ENCODE measurements at regions not wholly inside any gene's neighbourhood (a gene's known extent, or its start where the extent isn't known, plus 50 kb on each side); places are given as distances from the start of the nearest gene placed in this dataset.
"Not testable (repeated sequence)": the region's sequence is repeated elsewhere in the genome, so short reads cannot be mapped to it uniquely, and the experiment has no call there.

DNA sequence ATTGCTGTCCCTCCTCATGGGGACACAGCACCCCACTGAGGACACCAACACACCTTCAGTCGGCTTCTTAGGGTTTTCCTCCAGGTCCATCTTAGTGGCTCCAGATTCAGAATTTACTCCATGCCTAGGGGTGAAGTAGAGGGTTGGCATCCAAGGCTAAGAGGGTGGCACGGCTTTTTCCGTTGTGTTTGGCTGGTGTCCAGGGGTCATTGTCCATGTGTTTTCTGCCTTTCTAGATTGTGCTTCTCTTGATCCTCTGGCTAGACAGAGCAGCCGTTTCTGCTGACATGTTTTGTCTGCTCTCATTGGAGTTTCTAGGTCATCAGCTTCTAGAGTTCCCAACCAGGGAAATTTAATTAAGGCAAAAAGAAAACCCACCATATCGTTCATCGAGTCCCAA lies 291.6 kb upstream of the CELF2 start:
- Histone ChIP-seq H3K4me3 (ENCODE audit: low read depth, low read length, poor library complexity, severe bottlenecking) (no peak overlapping the region), H3K79me2 (ENCODE audit: insufficient read depth, low read length) (no peaks in the 10 kb centered on the region), H2AFZ (ENCODE audit: low read length) (no peak overlapping the region), H4K20me1 (ENCODE audit: insufficient read depth, low read length) (no peaks in the 10 kb centered on the region), H3K9me2 (ENCODE audit: low read depth, low read length) (no peaks in the 10 kb centered on the region), H3K27ac (ENCODE audit: low read depth, low read length, poor library complexity, severe bottlenecking) (no peak overlapping the region), H3F3A (ENCODE audit: insufficient read depth, low read length) (no peaks in the 10 kb centered on the region), H3K9me3 (ENCODE audit: low read length) (no peaks in the 10 kb centered on the region), H3K36me3 (ENCODE audit: insufficient read depth, low read length) (no peaks in the 10 kb centered on the region), H3K4me1 (ENCODE audit: insufficient read depth, low read length, severe bottlenecking) (no peaks in the 10 kb centered on the region), H3K4me2 (ENCODE audit: low read length) (no peak overlapping the region), H3K27me3 (ENCODE audit: insufficient read depth, low read length) (no peaks in the 10 kb centered on the region), H3K9ac (ENCODE audit: low read length) (no peak overlapping the region)
- no peak for TF ChIP-seq CTCF (IDR thresholded peaks at IDR 0.05; ENCODE audit: low read length)
- TF ChIP-seq EZH2 (IDR thresholded peaks at IDR 0.05; ENCODE audit: borderline replicate concordance, low read length): no peak

GRCh38 chr10:10727411-10727810 lies 290.3 kb upstream of the CELF2 start:
- not testable (repeated sequence) for H3K27ac ChIP-seq (ENCODE audit: low read depth, low read length, poor library complexity, severe bottlenecking); H3K9me3 ChIP-seq (ENCODE audit: low read length); H3K9me2 ChIP-seq (ENCODE audit: low read depth, low read length); H2AFZ ChIP-seq (ENCODE audit: low read length); H3K4me3 ChIP-seq (ENCODE audit: low read depth, low read length, poor library complexity, severe bottlenecking); H4K20me1 ChIP-seq (ENCODE audit: insufficient read depth, low read length); H3K4me2 ChIP-seq (ENCODE audit: low read length); H3K27me3 ChIP-seq (ENCODE audit: insufficient read depth, low read length); H3F3A ChIP-seq (ENCODE audit: insufficient read depth, low read length); H3K4me1 ChIP-seq (ENCODE audit: insufficient read depth, low read length, severe bottlenecking); H3K9ac ChIP-seq (ENCODE audit: low read length); H3K36me3 ChIP-seq (ENCODE audit: insufficient read depth, low read length); H3K79me2 ChIP-seq (ENCODE audit: insufficient read depth, low read length)

DNA sequence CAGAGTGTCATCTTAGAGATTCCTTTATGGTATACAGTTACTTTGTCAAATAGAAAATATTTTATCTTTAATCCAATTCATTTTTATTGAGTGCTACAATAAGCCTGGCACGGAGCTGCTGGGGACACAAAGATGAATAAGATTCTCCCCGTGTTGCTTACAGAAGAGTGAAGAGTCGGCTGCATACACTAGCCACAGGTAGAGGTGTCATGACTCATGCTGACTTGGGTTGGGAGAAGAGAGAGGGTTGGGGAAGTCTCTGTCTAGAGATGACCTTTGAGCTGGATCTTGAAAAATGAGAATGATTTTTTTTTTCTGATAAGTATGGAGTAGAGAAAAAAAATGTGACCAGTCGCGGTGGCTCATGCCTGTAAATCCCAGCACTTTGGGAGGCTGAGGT lies 289.9 kb upstream of the CELF2 start:
- TF ChIP-seq CTCF (IDR thresholded peaks at IDR 0.05; ENCODE audit: low read length) (no peak), EZH2 (IDR thresholded peaks at IDR 0.05; ENCODE audit: borderline replicate concordance, low read length) (no peak)
- Histone ChIP-seq H3K9me3 (ENCODE audit: low read length) (no peaks in the 10 kb centered on the region), H3K36me3 (ENCODE audit: insufficient read depth, low read length) (no peaks in the 10 kb centered on the region), H3K9ac (ENCODE audit: low read length) (no peak overlapping the region), H3K27me3 (ENCODE audit: insufficient read depth, low read length) (no peaks in the 10 kb centered on the region), H3K9me2 (ENCODE audit: low read depth, low read length) (no peaks in the 10 kb centered on the region), H3K4me1 (ENCODE audit: insufficient read depth, low read length, severe bottlenecking) (no peaks in the 10 kb centered on the region), H3F3A (ENCODE audit: insufficient read depth, low read length) (no peaks in the 10 kb centered on the region), H3K79me2 (ENCODE audit: insufficient read depth, low read length) (no peaks in the 10 kb centered on the region), H3K4me3 (ENCODE audit: low read depth, low read length, poor library complexity, severe bottlenecking) (no peak overlapping the region), H2AFZ (ENCODE audit: low read length) (no peak overlapping the region), H4K20me1 (ENCODE audit: insufficient read depth, low read length) (no peaks in the 10 kb centered on the region), H3K4me2 (ENCODE audit: low read length) (no peak overlapping the region), H3K27ac (ENCODE audit: low read depth, low read length, poor library complexity, severe bottlenecking) (no peak overlapping the region)

DNA sequence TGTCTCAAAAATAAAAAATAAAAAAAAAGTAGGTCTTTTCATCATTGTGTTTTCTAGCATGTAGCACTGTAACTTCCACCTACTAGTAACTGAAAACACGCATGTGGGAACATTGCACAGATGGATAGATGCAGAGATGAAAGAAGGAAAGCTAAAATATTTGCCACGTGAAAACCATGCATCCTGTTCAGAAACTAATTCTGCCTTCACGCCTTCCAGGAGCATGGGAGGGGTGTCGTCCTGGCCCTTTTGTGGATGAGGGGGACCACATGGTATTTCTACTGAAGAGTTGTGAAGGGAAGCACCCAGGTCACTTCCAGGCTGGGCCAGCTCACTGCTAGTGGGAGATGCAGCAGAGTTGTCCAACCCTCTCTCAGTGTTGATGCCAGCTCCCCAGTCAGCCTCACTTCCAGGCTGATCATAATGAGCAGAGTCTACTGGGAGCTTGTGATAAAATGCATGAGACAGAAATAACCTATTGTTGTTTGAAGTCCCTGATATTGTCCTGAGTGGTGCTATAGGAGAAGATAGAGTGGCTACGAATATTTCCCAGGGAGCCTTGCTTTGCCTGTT lies 287.1 kb upstream of the CELF2 start:
- H3K4me3 ChIP-seq (ENCODE audit: low read depth, low read length, poor library complexity, severe bottlenecking): no peak overlapping the region
- H3K9me3 ChIP-seq (ENCODE audit: low read length): no peaks in the 10 kb centered on the region
- no peak for TF ChIP-seq CTCF (IDR thresholded peaks at IDR 0.05; ENCODE audit: low read length)
- TF ChIP-seq EZH2 (IDR thresholded peaks at IDR 0.05; ENCODE audit: borderline replicate concordance, low read length): no peak
- no peak overlapping the region for H3K4me2 ChIP-seq (ENCODE audit: low read length)
- H3K27ac ChIP-seq (ENCODE audit: low read depth, low read length, poor library complexity, severe bottlenecking): no peak overlapping the region
- no peaks in the 10 kb centered on the region for H3F3A ChIP-seq (ENCODE audit: insufficient read depth, low read length)
- H3K27me3 ChIP-seq (ENCODE audit: insufficient read depth, low read length): no peaks in the 10 kb centered on the region
- H2AFZ ChIP-seq (ENCODE audit: low read length): no peak overlapping the region
- H4K20me1 ChIP-seq (ENCODE audit: insufficient read depth, low read length): no peaks in the 10 kb centered on the region
- no peaks in the 10 kb centered on the region for H3K79me2 ChIP-seq (ENCODE audit: insufficient read depth, low read length)
- no peak overlapping the region for H3K9ac ChIP-seq (ENCODE audit: low read length)
- no peaks in the 10 kb centered on the region for H3K9me2 ChIP-seq (ENCODE audit: low read depth, low read length)
- H3K4me1 ChIP-seq (ENCODE audit: insufficient read depth, low read length, severe bottlenecking): no peaks in the 10 kb centered on the region
- no peaks in the 10 kb centered on the region for H3K36me3 ChIP-seq (ENCODE audit: insufficient read depth, low read length)
